ENCODE measurements at regions not wholly inside any gene's neighbourhood (a gene's known extent, or its start where the extent isn't known, plus 50 kb on each side); places are given as distances from the start of the nearest gene placed in this dataset.

DNA sequence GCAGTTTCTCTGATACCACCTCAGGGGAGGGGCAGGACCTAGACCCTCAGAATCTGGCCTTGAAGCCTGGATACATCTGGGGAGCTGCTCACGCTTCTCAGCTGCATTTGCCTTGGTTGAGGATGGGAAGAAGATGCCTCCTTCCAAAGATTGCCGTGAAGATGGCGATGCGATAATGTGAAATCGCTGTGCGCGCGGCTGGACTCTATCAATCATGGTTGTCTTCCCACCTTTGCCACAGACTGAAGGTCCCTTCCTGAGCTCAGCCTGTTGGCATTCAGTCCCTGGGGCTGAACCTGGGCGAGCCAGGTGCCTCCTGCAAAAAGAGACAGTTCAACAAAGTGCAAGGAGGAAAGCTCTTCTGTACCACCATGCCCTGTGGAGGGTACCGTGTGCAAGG lies 114.4 kb upstream of the SLC45A1 start:
- FAIRE-seq, result no peak
- DNase-seq (ENCODE audit: low spot score), result no peak

DNA sequence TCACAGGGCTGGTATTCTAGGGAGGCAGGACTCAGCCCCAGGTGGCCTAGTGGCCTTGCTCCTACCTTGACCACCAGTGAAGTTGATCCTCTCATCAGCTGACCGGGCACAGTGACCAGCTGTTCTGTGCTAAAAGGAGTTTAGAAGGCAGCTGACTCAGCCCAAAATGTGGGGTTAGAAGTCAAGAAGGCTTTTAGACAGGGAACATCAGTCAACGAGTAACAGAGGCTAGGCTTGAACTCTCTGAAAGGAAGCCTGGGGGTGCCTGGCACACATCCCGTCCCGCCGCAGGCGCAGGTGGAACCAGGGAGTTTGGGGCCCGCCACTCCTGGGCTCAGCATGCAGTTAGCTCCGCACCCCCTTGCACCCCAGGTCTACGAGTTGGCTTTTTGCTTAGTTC lies 114.9 kb upstream of the SLC45A1 start:
- no peak for DNase-seq (ENCODE audit: low spot score)
- FAIRE-seq, result no peak

DNA sequence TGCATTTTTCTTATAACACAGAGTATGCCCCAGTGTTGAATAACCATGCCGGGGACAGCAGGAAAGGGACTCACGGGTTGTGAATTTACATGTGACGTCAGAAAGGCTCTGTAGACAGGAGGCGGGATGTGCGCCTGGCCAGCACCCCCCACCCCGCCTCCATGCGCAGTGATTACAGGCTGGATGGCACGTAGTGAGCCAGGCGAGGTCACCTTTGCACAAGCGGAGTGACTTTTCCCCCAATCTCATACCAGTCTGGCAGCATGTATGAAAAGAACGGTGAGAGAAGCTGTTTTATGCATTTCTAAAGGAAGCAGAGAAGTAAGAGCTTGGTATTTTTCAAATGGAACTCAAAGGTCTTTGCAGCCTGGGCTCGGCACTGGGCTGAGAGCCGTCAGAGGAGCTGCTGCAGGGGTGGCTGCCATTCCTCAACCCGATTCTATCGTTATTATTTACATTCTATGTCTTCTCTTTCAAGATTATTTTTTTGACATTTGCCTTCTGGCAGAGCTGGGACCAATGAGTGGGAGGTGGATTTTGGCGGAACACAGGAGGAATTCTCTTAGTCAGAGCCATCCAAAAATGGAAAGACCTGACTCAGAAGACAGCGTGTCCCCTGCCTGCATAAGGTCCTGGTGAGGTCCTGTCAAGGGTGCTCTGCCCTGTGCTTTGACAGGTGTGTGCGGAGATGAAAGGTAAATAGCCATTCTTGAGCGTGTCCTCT lies 115.6 kb upstream of the SLC45A1 start:
- peak; percentile 89 for DNase-seq (ENCODE audit: low spot score)
- peak; percentile 88 for FAIRE-seq

DNA sequence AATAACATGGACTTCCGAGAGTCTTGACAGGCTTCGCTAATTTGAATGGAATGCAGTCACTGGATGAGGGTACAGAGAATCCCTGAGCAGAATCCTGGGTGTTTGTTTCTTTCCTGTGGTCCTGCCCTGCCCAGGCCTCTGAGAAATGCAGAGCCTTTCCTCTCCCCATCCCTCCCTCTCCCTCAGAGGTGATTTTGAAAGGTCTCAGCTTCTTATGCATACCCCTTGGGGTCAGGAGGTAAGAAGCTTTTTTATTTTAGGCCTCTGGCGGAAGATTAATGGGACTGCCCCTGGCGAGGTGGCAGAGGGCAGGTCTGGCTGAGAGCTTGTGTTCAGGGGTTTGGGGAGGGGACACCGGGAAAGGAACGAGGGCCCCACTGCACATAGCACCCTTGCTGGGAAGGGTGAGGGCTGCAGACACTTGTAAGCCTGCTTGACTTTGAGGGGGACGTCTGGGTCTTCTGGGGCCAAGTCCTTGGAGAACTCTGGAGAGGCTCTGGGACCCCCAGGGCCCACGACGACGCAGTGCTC lies 116.5 kb upstream of the SLC45A1 start:
- DNase-seq (ENCODE audit: low spot score), result peak; percentile 63
- FAIRE-seq, result no peak

DNA sequence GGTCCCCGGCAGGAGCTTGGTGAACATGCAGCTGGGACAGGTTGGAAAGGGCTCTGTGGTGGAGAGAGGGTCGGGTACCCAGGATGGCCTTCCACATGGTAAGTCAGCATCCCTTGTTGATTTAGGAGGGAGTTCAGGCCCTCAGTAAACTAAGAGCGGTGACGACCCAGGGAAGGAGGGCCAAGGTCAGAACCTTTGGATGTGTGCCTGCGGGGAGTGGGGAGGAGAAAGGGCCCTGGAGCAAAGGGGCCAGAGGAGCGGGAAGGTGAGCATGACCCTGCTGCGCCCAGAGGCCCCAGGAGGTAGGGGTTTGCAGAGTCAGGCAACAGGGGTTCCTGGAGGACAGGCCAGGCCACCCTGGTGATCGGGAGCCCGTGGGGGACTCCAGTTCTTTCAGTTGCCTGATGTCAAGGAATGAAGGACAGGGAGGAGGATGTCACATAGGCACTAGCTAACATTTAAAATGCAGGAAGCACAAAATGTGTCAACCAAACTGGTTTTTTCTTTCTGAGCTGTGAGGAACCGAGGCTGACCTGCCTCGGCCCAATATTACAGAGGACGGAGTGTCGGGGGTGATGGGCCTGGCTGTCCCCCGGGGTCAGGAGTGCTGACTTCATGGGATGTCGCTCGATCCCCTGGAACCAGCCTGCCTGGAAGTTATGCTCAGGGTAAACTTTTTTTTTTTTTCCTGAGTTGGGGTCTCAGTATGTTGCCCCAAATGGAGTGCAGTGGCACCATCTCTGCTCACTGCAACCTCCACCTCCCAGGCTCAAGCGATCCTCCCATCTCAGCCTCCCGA lies 117.4 kb upstream of the SLC45A1 start:
- no peak for FAIRE-seq

DNA sequence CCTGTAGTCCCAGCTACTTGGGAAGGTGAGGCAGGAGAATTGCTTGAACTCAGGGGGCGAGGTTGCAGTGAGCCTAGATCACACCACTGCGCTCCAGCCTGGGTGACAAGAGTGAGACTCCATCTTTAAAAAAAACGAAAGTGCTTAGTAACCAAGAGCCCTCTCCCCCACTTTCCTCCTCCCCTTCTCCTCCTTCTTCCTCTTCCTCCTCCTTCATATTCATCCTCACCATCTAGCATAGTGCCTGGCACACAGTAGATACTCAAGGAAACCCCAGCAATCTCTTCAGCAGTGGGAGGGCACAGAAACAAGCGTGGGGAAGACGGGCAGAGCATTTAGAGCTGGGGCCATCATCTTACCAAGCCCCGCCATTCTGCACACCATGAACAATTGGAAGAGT lies 119.4 kb upstream of the SLC45A1 start:
- FAIRE-seq (no peak), DNase-seq (ENCODE audit: low spot score) (no peak)

More for the DNA sequence above, 117.4 kb upstream of the SLC45A1 start:
- DNase-seq (ENCODE audit: low spot score), result no peak

DNA sequence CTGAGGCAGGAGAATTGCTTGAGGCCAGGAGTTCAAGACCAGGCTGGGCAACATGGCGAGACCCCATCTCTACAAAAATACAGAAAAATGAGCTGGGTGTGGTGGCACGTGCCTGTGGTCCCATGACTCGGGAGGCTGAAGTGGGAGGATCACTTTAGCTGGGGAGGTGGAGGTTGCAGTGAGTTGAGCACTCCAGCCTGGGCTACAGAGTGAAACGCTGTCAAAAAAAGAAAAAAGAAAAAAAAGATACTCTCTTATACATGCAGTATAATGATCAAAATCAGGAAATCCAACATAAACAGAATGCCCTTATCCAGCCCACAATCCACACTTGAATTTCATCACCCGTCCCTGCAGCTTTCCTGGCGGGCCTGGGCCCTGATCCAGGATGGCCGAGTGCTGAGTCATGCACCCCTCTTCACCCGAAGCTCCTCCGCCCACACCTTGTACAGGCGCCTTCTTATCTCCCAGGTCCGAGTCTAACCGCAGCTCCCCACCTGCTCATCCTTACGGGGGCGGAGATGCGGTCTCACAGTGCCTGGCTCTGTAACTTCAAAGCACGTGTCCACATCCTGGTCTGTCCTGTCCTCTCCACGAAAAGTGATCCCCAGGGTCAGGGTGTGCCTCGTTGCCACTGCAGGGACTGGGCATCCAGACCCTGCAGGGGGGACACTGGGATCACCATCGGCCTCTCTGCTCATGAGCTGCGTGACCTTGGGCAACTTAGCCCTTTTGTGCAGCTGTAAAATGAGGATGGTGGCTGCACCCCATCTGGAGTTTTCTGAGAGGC lies 120.2 kb upstream of the SLC45A1 start:
- DNase-seq (ENCODE audit: low spot score) (peak; percentile 97), FAIRE-seq (peak; percentile 96)

DNA sequence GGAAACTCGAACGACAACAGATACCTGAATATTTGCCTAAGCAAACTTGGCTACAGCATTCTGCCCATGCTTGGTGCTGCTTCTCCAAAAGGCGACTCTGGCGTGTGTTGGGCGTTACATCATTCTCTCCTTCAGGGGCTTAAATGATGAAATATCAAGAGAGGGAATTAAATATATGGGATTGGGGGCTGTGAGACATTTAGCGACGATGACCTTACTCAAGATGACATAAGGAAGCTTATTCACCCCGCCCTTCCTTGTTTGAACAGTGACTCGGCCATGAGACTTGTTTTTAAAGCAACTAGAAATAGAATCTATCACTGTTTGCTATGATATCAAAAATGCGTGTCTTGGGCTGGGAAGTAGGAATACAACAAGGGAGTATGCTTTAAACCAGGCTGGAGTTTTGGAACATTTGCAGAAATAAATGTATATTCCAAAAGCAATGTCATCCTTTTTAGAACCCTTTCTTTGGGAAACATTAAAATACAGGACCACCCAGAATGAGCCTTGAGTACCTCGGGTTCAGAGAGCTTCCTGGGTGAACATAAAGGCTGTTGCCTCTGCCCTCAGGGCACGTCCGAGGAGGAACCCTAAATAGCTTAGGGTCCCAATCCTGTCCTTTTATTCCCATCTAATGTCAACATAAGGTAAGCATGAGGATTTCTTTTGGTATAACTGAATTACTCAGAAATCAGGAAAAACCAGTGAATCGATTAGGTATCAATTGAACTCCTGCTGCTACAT lies 123.3 kb upstream of the SLC45A1 start:
- FAIRE-seq (no peak), DNase-seq (ENCODE audit: low spot score) (peak; percentile 73)

DNA sequence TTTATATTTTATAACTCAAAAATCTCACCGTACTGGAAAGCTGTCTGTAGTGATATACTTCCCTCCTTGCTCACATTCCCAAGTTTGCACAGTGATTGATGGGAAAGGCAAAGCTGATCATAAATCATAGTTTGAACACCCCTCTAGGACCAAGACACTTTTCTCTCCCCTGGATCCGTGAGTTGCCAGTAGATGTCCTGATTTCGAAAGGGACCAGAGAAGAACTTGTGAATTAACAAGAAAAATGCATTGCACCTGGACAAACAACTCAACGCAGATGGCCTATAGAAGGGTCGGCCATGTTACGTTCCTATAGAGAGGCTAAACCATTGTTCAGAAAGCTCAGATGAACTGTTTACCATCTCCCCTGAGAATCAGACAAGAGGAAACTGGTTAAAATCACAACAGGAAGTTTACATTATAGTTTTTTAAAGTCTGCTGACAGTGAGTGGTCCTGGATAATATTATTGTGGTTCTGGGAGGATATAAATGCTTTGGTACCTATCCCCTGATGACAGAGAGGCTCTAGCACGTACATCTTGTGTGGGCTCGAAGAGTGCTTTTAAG lies 124.0 kb upstream of the SLC45A1 start:
- no peak for FAIRE-seq
- no peak for DNase-seq (ENCODE audit: low spot score)

DNA sequence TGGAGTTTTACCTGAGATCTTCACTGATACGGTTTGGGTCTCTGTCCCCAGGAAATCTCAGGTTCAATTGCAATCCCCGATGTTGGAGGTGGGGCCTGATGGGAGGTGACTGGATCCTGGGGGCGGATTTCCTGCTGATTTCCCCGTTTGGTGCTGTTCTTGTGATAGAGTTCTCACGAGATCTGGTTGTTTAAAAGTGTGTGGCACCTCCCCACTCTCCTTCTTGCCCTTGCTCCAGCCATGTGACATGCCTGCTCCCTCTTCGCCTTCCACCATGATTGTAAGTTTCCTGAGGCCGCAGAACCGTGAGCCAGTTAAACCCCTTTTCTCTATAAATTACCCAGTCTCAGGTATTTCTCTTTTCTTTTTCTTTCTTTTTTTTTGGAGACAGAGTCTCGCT lies 126.4 kb upstream of the SLC45A1 start:
- DNase-seq (ENCODE audit: low spot score) (no peak), FAIRE-seq (no peak)

DNA sequence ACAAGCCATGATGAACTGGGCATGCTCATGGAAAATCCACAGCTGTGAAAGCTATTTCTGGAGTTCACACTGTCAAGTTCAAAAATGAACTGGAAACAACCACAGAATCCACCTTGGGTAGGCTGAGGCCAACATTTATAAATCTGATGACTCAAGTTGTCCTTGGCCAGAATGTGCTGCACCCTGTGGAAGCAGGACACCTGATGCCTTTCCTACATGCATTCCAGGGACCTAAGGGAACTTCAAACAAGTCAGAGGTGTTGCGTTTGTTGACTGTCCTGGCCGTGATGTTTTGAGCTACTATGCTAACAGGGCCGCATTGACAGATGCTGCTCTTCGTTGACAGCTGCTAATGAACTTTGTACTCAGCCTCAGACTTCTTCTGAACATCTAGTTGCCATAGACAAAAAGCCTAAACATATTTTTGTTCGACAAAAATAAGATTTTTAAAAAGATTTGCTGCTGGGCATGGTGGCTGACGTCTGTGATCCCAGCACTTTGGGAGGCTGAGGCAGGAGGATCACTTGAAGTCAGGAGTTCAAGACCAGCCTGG lies 127.9 kb upstream of the SLC45A1 start:
- peak; percentile 7 for FAIRE-seq
- peak; percentile 27 for DNase-seq (ENCODE audit: low spot score)

DNA sequence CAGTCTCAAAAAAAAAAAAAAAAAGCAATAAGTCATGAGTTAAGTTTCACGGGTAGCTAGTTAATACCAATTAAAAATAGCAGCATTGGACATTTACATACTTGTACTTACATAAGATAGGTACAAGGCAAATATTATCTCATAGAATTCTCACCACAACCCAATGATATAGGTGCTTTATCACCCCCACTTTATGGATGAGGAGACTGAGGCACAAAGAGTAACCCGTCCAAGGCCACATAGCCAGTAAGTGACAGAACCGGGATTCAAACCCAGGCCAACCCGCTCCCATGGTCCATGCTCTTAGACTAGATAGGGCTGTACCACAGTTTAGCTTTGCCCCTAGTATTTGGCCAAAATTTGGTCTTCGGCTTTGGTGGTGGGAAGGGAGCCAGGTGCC lies 132.5 kb upstream of the SLC45A1 start:
- FAIRE-seq (no peak), DNase-seq (ENCODE audit: low spot score) (no peak)

DNA sequence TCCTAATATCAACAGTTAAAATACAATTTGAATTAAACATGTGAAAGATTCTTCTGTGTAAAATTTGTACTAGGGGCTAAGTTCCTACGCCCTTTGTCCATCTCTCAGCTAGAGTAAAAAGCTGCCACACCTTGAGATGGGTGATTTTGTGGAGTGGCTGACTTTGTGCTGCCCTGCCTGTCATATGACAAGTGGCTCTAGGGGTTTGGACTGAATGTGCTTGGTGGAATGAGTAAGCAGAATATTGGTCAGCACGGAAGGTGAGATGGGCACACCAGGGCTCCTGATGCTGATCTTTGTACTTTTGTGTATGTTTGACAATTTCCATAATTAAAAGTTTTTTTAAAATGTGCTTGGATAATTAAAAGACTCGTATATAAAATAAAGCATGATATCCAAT lies 133.6 kb upstream of the SLC45A1 start:
- DNase-seq (ENCODE audit: low spot score) (no peak), FAIRE-seq (no peak)

DNA sequence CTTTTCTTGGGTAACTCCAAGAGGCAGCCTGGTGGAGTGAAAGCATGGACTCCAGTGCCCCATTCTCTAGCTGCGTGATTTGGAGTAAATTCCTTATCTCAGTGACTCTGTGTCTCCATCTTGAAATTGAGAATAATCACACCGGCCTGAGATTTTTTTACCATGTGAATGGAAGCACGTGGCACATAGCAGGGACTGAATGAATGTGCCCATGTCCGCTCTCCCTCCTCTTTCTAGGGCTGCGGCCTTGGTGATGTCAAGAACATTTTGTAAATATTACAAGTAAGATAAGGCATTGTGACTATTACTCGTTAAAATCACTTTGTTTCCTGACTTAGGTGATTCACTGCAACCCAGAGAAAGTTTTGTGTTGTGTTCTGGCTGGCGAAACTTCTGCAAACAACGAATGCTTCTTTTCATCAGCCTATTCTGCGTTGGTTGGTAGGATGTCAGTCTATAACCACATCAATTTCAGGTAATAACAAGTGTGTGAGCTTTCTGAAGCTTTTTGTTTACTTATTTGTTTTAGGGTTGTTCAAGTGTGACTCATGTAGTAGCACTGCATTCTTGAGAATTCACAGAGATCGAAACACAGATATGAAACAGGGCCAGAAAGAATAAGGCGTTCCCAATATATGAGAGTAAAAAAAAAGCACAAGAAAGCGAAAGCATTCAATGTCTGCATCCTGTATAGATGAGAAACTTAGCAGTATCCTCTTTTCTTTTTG lies 135.7 kb upstream of the SLC45A1 start:
- no peak for FAIRE-seq
- peak; percentile 48 for DNase-seq (ENCODE audit: low spot score)

DNA sequence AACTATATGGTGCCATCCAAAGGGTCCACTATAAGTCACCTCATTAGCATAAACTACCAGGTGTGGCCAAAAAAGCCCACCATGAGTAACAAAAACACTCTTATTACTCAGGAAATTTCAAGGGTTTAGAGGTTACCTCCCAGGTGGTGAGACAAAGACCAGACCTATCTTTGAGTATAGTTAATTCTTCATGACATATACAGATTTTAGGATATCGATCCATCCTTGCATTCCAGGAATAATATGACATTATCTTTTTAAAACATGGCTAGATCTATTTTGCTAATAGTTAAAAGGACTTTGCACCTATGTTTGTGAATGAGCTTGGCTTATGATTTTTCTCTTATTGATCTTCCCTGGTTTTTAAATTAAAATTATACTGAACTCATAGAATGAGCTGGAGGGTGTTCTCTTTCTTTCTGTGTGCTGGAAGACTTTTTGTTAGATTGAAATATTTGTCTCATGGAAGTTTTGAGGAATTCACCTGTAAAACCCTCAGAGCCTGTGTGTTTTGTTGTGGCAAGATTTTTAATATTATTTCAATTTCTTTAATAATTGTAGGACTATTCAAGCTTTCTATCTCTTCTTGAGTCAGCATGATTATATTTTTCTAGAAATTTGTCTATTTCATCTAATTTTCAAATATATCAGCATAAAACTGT lies 138.7 kb upstream of the SLC45A1 start:
- FAIRE-seq (no peak), DNase-seq (ENCODE audit: low spot score) (no peak)

DNA sequence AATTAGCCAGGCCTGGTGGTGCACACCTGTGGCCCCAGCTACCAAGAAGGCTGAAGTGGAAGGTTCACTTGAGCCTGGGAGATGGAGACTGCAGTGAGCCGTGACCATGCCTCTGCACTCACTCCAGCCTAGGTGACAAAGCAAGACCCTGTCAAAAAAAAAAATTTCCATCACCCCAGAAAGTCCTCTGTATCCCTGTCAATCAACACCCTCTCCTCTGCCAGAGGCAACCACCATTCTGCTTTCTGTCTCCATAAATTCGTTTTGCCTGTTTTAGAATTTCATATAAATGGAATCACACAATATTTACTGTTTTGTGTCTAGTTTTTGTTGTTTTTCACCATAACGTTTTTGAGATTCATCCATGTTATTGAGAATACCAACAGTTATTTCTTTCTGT lies 141.6 kb upstream of the SLC45A1 start:
- FAIRE-seq (no peak), DNase-seq (ENCODE audit: low spot score) (no peak)

DNA sequence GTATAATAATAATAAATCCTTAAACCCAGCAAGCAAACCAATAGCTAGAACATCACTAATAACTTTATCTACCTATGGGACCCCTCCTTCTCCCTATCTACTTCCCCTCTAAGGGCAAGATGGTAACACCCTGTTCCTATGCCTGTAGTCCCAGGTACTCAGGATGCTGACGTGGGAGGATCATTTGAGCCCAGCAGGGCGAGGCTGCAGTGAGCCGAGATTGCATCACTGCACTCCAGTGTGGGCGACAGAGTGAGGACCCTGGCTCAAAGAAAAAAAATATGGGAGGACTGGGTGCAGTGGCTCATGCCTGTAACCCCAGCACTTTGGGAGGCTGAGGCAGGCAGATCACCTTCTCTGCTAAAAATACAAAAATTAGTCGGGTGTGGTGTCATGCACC lies 143.1 kb upstream of the SLC45A1 start:
- no peak for DNase-seq (ENCODE audit: low spot score)
- no peak for FAIRE-seq

DNA sequence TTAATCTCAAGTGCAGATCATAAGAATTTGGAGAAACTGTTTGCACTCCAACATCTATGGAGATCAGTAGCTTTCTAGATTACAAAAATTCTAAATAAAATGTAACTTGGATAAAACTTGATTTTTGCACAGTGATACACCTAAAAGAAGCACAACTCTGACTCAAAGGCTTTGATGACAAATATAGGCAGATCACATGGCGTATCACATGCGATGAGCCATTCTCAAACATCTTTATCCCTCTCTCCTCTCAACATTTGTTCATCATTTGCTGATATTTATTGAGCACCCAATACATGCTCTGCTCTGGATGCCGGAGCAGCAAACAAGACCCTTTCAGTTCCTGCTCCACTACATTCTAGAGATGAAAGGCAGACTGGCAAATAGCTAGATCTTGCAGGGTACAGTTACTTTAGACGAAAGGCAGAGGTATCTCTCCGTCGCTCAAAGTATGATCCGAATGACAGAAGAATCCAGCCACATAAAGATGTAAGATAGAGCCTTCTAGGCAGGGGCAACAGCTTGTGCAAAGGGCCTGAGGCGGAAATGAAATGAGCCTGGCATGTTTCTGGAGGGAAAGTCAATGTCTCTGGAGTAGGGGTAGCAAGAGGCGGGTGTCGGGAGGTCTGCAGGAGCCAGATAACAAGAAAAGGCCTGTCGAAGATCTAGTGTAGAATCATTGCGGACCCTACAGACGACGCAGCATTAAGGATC lies 145.8 kb upstream of the ERRFI1 start:
- DNase-seq (ENCODE audit: low spot score) (no peak), FAIRE-seq (no peak)
